HepG2 (cell line): ENCODE measurements at regions not wholly inside any gene's neighbourhood (a gene's known extent, or its start where the extent isn't known, plus 50 kb on each side); places are given as distances from the start of the nearest gene placed in this dataset.

Experiments used
- ATAC-seq: fragments of 200-7000 bp; cut with Tn5 transposase; 3 replicates; pipeline ENCODE4 v1.9.1; 2020; ENCODE audit warnings: mild to moderate bottlenecking, moderate library complexity
- BruUV-seq: library from RNA; stranded (reverse); fragments of 400-500 nt; replicated peaks from 2 replicates; lab custom pipeline; 2021; lab: Mats Ljungman, UMichigan
- CTCF ChIA-PET: fragments of 300-600 bp; formaldehyde crosslinking; extraction: SDS; loops from one replicate; lab custom pipeline; 2021; ENCODE audit warnings: low total read pairs, inconsistent platforms, low intra/inter-chr PET ratio; lab: Yijun Ruan, JAX
- POLR2A ChIA-PET: fragments of 350-600 bp; sonication (Branson Sonifier 250); formaldehyde crosslinking; loops from one replicate; lab custom pipeline; 2020; ENCODE audit warnings: antibody characterized with exemption, inconsistent platforms; lab: Yijun Ruan, JAX
- DNase-seq: peaks from one replicate; pipeline ENCODE4 v3.0.0-alpha.2; 2015; ENCODE audit warnings: low spot score
- FAIRE-seq: peaks from 3 replicates; lab custom pipeline; 2011; peaks lifted over from hg19 to GRCh38; lab: Jason Lieb, UNC
- H2AFZ ChIP-seq: one replicate; pipeline ENCODE4 v1.6.1; 2011; ENCODE audit warnings: low read length, inconsistent platforms
- H3K27ac ChIP-seq: fragments of 300-600 bp; 3 replicates; pipeline ENCODE4 v1.8.0; 2011; ENCODE audit warnings: mixed run types, mild to moderate bottlenecking, mixed read lengths, low read length, inconsistent platforms; ENCODE audit not compliant: insufficient read depth; ENCODE audit errors: extremely low read length
- H3K27me3 ChIP-seq, 2 experiments: fragments of 200-600 bp in 1 of 2; 2 replicates in 1 of 2; 3 replicates in 1 of 2; pipeline versions ENCODE4 v1.6.0 to v1.8.0; 2011; ENCODE audit warnings: low read length in 2 of 2, mild to moderate bottlenecking in 2 of 2, moderate library complexity in 2 of 2, inconsistent platforms in 1 of 2; ENCODE audit not compliant: insufficient read depth in 2 of 2, control insufficient read depth in 1 of 2
- H3K36me3 ChIP-seq, 2 experiments: fragments of 200-600 bp in 1 of 2; replicated peaks in 1 of 2; 2 replicates in 1 of 2; 3 replicates in 1 of 2; pipeline versions ENCODE4 v1.5.1 to v1.8.0; 2011; ENCODE audit warnings: low read length in 2 of 2, inconsistent platforms in 1 of 2; ENCODE audit not compliant: insufficient read depth in 2 of 2, control insufficient read depth in 1 of 2
- H3K4me1 ChIP-seq: 2 replicates; pipeline ENCODE4 v1.5.1; 2012; ENCODE audit warnings: low read length, inconsistent platforms; ENCODE audit not compliant: insufficient read depth
- H3K4me2 ChIP-seq: 2 replicates; pipeline ENCODE4 v1.6.0; 2011; ENCODE audit warnings: low read depth, low read length, inconsistent platforms
- H3K4me3 ChIP-seq, 3 experiments: fragments of 200-600 bp in 1 of 3; sonication (generic), shearing (Covaris generic) in 1 of 3; replicated peaks in 1 of 3; 2 replicates each; pipeline ENCODE4 v1.5.1; 2011 to 2016; ENCODE audit warnings: low read length in 3 of 3, inconsistent platforms in 2 of 3, low read depth in 2 of 3, mild to moderate bottlenecking in 2 of 3, control low read depth in 1 of 3, mixed read lengths in 1 of 3; ENCODE audit not compliant: insufficient read depth in 1 of 3
- H3K79me2 ChIP-seq: one replicate; pipeline ENCODE4 v1.6.1; 2011; ENCODE audit warnings: low read length, inconsistent platforms; ENCODE audit not compliant: insufficient read depth
- H3K9ac ChIP-seq: 2 replicates; pipeline ENCODE4 v1.6.0; 2011; ENCODE audit warnings: mild to moderate bottlenecking, low read depth, low read length, inconsistent platforms; ENCODE audit not compliant: insufficient read depth
- H3K9me3 ChIP-seq: 2 replicates; pipeline ENCODE4 v1.5.1; 2012; ENCODE audit warnings: mild to moderate bottlenecking, low read length
- H4K20me1 ChIP-seq: 2 replicates; pipeline ENCODE4 v1.6.0; 2011; ENCODE audit warnings: inconsistent platforms, mild to moderate bottlenecking, low read length, moderate library complexity; ENCODE audit not compliant: insufficient read depth
- ATRX ChIP-seq: sonication (generic); formaldehyde crosslinking; IDR thresholded peaks from 2 replicates; pipeline ENCODE4 v1.4.0; 2020; ENCODE audit warnings: missing genetic modification reagents, borderline replicate concordance
- CBFB ChIP-seq: sonication (generic); formaldehyde crosslinking; IDR thresholded peaks from 2 replicates; pipeline ENCODE4 v1.4.0; 2020; ENCODE audit warnings: missing genetic modification reagents
- CHD2 ChIP-seq: IDR thresholded peaks from 2 replicates; pipeline ENCODE4 v1.6.1; 2011; ENCODE audit warnings: low read depth, low read length, improper control_type of control experiment
- HMGXB3 ChIP-seq: sonication (generic); formaldehyde crosslinking; IDR thresholded peaks from 2 replicates; pipeline ENCODE4 v1.4.0; 2020; ENCODE audit warnings: missing genetic modification reagents, borderline replicate concordance
- KDM5B ChIP-seq: sonication (generic); formaldehyde crosslinking; IDR thresholded peaks from 2 replicates; pipeline ENCODE4 v1.4.0; 2020; ENCODE audit warnings: missing genetic modification reagents, mild to moderate bottlenecking, borderline replicate concordance
- LRRFIP1 ChIP-seq: sonication (generic); formaldehyde crosslinking; conservative IDR thresholded peaks from 2 replicates; pipeline ENCODE4 v1.4.0; 2020; ENCODE audit warnings: missing genetic modification reagents
- SUZ12 ChIP-seq: fragments of 150-350 bp; IDR thresholded peaks from 2 replicates; pipeline ENCODE4 v1.6.1; 2014; ENCODE audit warnings: low read depth, low read length
- TRIM24 ChIP-seq: sonication (generic); formaldehyde crosslinking; IDR thresholded peaks from 2 replicates; pipeline ENCODE4 v1.8.0; 2022; ENCODE audit warnings: mild to moderate bottlenecking, missing genetic modification reagents
- ZC3H4 ChIP-seq: sonication (generic); formaldehyde crosslinking; IDR thresholded peaks from 2 replicates; pipeline ENCODE4 v1.4.0; 2020; ENCODE audit warnings: missing genetic modification reagents, borderline replicate concordance
- ZFP36L1 ChIP-seq: sonication (generic); formaldehyde crosslinking; IDR thresholded peaks from 2 replicates; pipeline ENCODE4 v1.8.0; 2022; ENCODE audit warnings: mild to moderate bottlenecking, missing genetic modification reagents, moderate library complexity
- ZNF44 ChIP-seq: sonication (generic); formaldehyde crosslinking; IDR thresholded peaks from 2 replicates; pipeline ENCODE4 v1.5.1; 2020; ENCODE audit warnings: mild to moderate bottlenecking, missing genetic modification reagents
- ZNF562 ChIP-seq: sonication (generic); formaldehyde crosslinking; IDR thresholded peaks from 2 replicates; pipeline ENCODE4 v1.8.0; 2022; ENCODE audit warnings: missing genetic modification reagents, borderline replicate concordance
- WGBS: methylation state at CpG from one replicate; pipeline ENCODE4 v1.1.6; 2017; ENCODE audit warnings: low lambda C conversion rate; 5-methylcytosine and 5-hydroxymethylcytosine counted together
- in situ Hi-C: cut with HindIII; loops from 2 replicates; pipeline ENCODE4 v1.10.0; 2017; ENCODE audit warnings: low pct_unique_long_range_greater_than_20kb; ENCODE audit not compliant: extremely low pct_ligation_motif_present
- intact Hi-C: fragments of 100-400 bp; cut with micrococcal nuclease; formaldehyde crosslinking; loops from one replicate; pipeline ENCODE4 v1.10.0; 2022; ENCODE audit not compliant: unreplicated experiment
- TF ChIP-seq, protein P1 (sequence below): sonication (generic); formaldehyde crosslinking; IDR thresholded peaks from 2 replicates; pipeline ENCODE4 v1.5.1; 2020; ENCODE audit warnings: mild to moderate bottlenecking, moderate library complexity, missing genetic modification reagents
- TF ChIP-seq, protein P2 (sequence below): sonication (generic); formaldehyde crosslinking; IDR thresholded peaks from 2 replicates; pipeline ENCODE4 v1.9.0; 2021; ENCODE audit warnings: missing genetic modification reagents, mild to moderate bottlenecking, borderline replicate concordance

DNA sequence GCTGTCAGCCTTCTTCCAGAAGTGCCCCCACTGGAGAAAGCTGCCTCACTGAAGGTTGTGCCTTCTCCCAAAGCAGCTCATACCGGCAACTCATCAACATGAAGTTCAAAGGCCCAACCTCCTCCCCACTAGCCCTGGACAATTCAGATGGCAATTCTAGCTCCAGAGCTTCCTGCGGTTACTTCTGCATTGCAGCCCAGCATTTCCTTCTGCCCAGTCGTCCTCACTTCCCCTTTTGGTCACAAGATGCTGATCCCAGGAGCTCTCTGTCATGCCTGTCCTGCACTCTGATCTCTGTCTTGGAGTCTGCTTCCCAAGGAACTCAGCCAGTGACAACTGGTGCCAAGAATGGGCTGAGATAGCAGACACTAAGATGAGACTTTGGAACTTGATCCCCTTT is 178.2 kb upstream of the SOX9 start (continued):
- TF ChIP-seq, protein P1, sequence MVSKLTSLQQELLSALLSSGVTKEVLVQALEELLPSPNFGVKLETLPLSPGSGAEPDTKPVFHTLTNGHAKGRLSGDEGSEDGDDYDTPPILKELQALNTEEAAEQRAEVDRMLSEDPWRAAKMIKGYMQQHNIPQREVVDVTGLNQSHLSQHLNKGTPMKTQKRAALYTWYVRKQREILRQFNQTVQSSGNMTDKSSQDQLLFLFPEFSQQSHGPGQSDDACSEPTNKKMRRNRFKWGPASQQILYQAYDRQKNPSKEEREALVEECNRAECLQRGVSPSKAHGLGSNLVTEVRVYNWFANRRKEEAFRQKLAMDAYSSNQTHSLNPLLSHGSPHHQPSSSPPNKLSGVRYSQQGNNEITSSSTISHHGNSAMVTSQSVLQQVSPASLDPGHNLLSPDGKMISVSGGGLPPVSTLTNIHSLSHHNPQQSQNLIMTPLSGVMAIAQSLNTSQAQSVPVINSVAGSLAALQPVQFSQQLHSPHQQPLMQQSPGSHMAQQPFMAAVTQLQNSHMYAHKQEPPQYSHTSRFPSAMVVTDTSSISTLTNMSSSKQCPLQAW (CRISPR knock-in tag) = no peak
- no peak for TF ChIP-seq SUZ12
- TF ChIP-seq CBFB = no peak
- TF ChIP-seq LRRFIP1 (CRISPR knock-in tag) = no peak
- TF ChIP-seq CHD2 = no peak
- TF ChIP-seq ATRX (CRISPR knock-in tag) = no peak

GRCh38 chr17:71948703-71949422 is 172.0 kb upstream of the SOX9 start:
- H3K9ac ChIP-seq = no peak overlapping the region
- CTCF ChIA-PET = no interaction called here
- no peak overlapping the region for H3K27ac ChIP-seq
- no peak overlapping the region for H2AFZ ChIP-seq
- no peaks in the 10 kb centered on the region for H4K20me1 ChIP-seq
- no peak overlapping the region for H3K4me3 ChIP-seq
- DNase-seq = no peak
- no peak for ATAC-seq
- BruUV-seq = no TSS peak
- 28% methylated on average over 4 of the region's 4 CpGs for WGBS
- intact Hi-C loops = no loop called here
- no peaks in the 10 kb centered on the region for H3K4me1 ChIP-seq
- no peaks in the 10 kb centered on the region for H3K79me2 ChIP-seq
- no peak for FAIRE-seq
- POLR2A ChIA-PET = no interaction called here
- no peaks in the 10 kb centered on the region for H3K9me3 ChIP-seq
- H3K36me3 ChIP-seq = no peaks in the 10 kb centered on the region
- no peak overlapping the region for H3K4me2 ChIP-seq
- H3K27me3 ChIP-seq = no peaks in the 10 kb centered on the region
- in situ Hi-C loops = no loop called here
- TF ChIP-seq ZNF562 (CRISPR knock-in tag) (no peak), KDM5B (no peak), ZFP36L1 (CRISPR knock-in tag) (no peak), ZNF44 (no peak), ZC3H4 (no peak), HMGXB3 (CRISPR knock-in tag) (no peak), TRIM24 (CRISPR knock-in tag) (no peak)
- TF ChIP-seq, protein P2, sequence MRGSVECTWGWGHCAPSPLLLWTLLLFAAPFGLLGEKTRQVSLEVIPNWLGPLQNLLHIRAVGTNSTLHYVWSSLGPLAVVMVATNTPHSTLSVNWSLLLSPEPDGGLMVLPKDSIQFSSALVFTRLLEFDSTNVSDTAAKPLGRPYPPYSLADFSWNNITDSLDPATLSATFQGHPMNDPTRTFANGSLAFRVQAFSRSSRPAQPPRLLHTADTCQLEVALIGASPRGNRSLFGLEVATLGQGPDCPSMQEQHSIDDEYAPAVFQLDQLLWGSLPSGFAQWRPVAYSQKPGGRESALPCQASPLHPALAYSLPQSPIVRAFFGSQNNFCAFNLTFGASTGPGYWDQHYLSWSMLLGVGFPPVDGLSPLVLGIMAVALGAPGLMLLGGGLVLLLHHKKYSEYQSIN = no peak
